ENCODE measurements at regions not wholly inside any gene's neighbourhood (a gene's known extent, or its start where the extent isn't known, plus 50 kb on each side); places are given as distances from the start of the nearest gene placed in this dataset.

GRCh38 chrX:124737771-124738170 lies 391.4 kb downstream of the SH2D1A start:
- TF ChIP-seq CTCF (IDR thresholded peaks at IDR 0.05; ENCODE audit: low read depth, low read length, missing input control): no peak
- TF ChIP-seq REST (IDR thresholded peaks at IDR 0.05): no peak
- no peak for TF ChIP-seq MAX (IDR thresholded peaks at IDR 0.05)
- TF ChIP-seq FOXA1 (IDR thresholded peaks at IDR 0.05): no peak
- TF ChIP-seq RAD21 (IDR thresholded peaks at IDR 0.05): no peak
- no peak for TF ChIP-seq TAF1 (conservative IDR thresholded peaks at IDR 0.05)
- TF ChIP-seq EGR1 (IDR thresholded peaks at IDR 0.05; ENCODE audit: low read depth in 2 of 2): no peak
- no peak for TF ChIP-seq NR2F2 (IDR thresholded peaks at IDR 0.05)
- no peak for TF ChIP-seq SP1 (IDR thresholded peaks at IDR 0.05)
